Prostate gland (tissue), 2 donors: ENCODE measurements at regions not wholly inside any gene's neighbourhood (a gene's known extent, or its start where the extent isn't known, plus 50 kb on each side); places are given as distances from the start of the nearest gene placed in this dataset.

Source experiments
- DNase-seq: peaks from one replicate; pipeline ENCODE4 v3.0.0-alpha.2; 2019; ENCODE audit warnings: low spot score
- H3K27ac ChIP-seq, 2 donors: fragments of 200-600 bp; sonication (generic); 2 replicates each; pipeline ENCODE4 v1.5.1; 2017 to 2019
- H3K27me3 ChIP-seq: fragments of 200-600 bp; sonication (generic); replicated peaks from 2 replicates; pipeline ENCODE4 v1.5.1; 2019; ENCODE audit not compliant: insufficient read depth
- H3K36me3 ChIP-seq, 2 donors: fragments of 200-600 bp; sonication (generic); 1 replicate in 1 of 2; 2 replicates in 1 of 2; pipeline versions ENCODE4 v1.5.1 to v1.8.1; 2017 to 2019
- H3K4me1 ChIP-seq: fragments of 200-600 bp; sonication (generic); replicated peaks from 2 replicates; pipeline ENCODE4 v1.5.1; 2019
- H3K4me3 ChIP-seq, 2 donors: fragments of 200-600 bp; sonication (generic); 2 replicates each; pipeline ENCODE4 v1.5.1; 2017 to 2019
- H3K9me3 ChIP-seq: fragments of 200-600 bp; sonication (generic); 2 replicates; pipeline ENCODE4 v1.5.1; 2017
- CTCF ChIP-seq, 4 experiments: fragments of 200-600 bp in 2 of 4; fragments of 450-650 bp in 2 of 4; sonication (generic) in 2 of 4; IDR thresholded peaks; 1 replicate in 3 of 4; 2 replicates in 1 of 4; pipeline ENCODE4 v1.5.1; 2016 to 2019; ENCODE audit warnings: antibody characterized with exemption in 4 of 4, mild to moderate bottlenecking in 2 of 4, moderate library complexity in 2 of 4
- POLR2A ChIP-seq: fragments of 450-650 bp; IDR thresholded peaks from one replicate; pipeline ENCODE4 v1.6.1; 2016; ENCODE audit warnings: antibody characterized with exemption, mild to moderate bottlenecking
- POLR2AphosphoS5 ChIP-seq: sonication (generic); formaldehyde crosslinking; IDR thresholded peaks from one replicate; pipeline ENCODE4 v1.6.1; 2017; ENCODE audit warnings: antibody characterized with exemption
- WGBS: methylation state at CpG from one replicate; pipeline ENCODE4 v1.1.5; 2018; 5-methylcytosine and 5-hydroxymethylcytosine counted together
- intact Hi-C: fragments of 100-400 bp; cut with DNase I; formaldehyde crosslinking; loops from one replicate; pipeline ENCODE4 v1.14.2; 2022

DNA sequence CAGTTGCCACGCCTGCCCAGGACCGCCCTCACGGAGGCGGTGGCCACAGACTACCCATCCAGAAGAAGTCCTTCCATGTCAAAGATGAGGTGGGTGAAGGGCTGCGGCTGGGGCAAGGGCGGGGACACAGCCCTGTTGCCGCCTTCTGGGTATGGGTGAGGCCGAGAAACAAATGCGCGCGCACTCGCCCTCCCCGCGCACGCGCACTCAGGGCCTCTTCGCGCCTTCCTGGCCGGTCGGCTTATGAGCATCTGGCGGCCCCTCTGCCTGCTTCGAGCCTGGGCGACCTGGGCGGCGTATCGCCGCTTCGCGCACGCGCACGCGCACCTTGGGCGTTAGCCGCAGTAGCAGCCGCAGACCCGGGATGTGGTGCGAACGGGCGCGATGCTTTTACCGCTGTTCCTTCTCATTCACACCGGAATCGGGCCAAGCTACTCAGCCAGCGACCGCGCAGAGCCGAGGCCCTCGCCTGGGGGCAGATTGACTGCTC lies 931.7 kb downstream of the NLGN4Y start:
- Histone ChIP-seq H3K4me3 (peak overlapping the region; percentile 28 to 35), H3K27me3 (no peaks in the 10 kb centered on the region), H3K9me3 (no peaks in the 10 kb centered on the region), H3K27ac (peak overlapping the region; percentile 65 to 75), H3K4me1 (no peaks in the 10 kb centered on the region), H3K36me3 (no peaks in the 10 kb centered on the region)
- intact Hi-C loops = no loop called here
- no peak for TF ChIP-seq POLR2A
- TF ChIP-seq POLR2AphosphoS5 = peak; percentile 62
- 42% methylated on average over 44 of the region's 49 CpGs for WGBS
- peak; percentile 80 for DNase-seq

- no peak for DNase-seq
- WGBS = 72% methylated on average over 18 of the region's 21 CpGs
- TF ChIP-seq POLR2AphosphoS5 (no peak), CTCF (IDR thresholded peaks at IDR 0.05) (no peak), POLR2A (no peak)
- H3K27ac ChIP-seq = no peak overlapping the region
- no peaks in the 10 kb centered on the region for H3K36me3 ChIP-seq
- peak overlapping the region; percentile 28 to 35 for H3K4me3 ChIP-seq
- H3K4me1 ChIP-seq = no peaks in the 10 kb centered on the region
- no peaks in the 10 kb centered on the region for H3K9me3 ChIP-seq
- intact Hi-C loops = no loop called here
- no peaks in the 10 kb centered on the region for H3K27me3 ChIP-seq
These were observed 932.2 kb downstream of the NLGN4Y start for GRCh38 chrY:15456491-15456890.

GRCh38 chrY:15457682-15458081 lies 933.4 kb downstream of the NLGN4Y start:
- 90% methylated on average over 3 of the region's 3 CpGs for WGBS
- Histone ChIP-seq H3K27me3 (no peaks in the 10 kb centered on the region), H3K4me3 (no peak overlapping the region), H3K9me3 (no peaks in the 10 kb centered on the region), H3K27ac (no peak overlapping the region), H3K4me1 (no peaks in the 10 kb centered on the region), H3K36me3 (no peaks in the 10 kb centered on the region)
- intact Hi-C loops = no loop called here
- TF ChIP-seq CTCF (IDR thresholded peaks at IDR 0.05) = no peak
- no peak for TF ChIP-seq POLR2AphosphoS5
- TF ChIP-seq POLR2A = no peak
- no peak for DNase-seq

DNA sequence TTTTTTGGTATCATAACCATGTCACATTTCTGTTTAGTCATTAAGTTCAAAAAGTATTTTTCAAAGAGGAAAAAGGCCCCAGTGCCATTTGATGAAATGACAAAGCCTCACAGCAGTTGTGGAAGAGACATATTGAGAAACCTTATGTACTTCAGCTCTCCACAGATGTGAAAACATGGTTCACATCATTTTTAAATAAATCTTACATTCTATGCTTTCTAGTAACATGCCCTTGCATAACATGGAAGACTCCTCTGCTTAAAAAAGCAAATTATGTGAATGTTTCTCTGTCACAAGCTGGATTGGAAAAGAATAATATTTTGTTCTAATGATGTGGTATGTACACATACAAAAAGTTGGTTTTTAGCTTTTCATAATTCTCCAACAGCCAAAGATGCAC lies 934.1 kb downstream of the NLGN4Y start:
- Histone ChIP-seq H3K27me3 (no peaks in the 10 kb centered on the region), H3K9me3 (no peaks in the 10 kb centered on the region), H3K36me3 (no peaks in the 10 kb centered on the region), H3K4me3 (no peak overlapping the region), H3K4me1 (no peaks in the 10 kb centered on the region), H3K27ac (no peak overlapping the region)
- intact Hi-C loops = no loop called here
- DNase-seq = no peak
- TF ChIP-seq POLR2A (no peak), CTCF (IDR thresholded peaks at IDR 0.05) (no peak), POLR2AphosphoS5 (no peak)

DNA sequence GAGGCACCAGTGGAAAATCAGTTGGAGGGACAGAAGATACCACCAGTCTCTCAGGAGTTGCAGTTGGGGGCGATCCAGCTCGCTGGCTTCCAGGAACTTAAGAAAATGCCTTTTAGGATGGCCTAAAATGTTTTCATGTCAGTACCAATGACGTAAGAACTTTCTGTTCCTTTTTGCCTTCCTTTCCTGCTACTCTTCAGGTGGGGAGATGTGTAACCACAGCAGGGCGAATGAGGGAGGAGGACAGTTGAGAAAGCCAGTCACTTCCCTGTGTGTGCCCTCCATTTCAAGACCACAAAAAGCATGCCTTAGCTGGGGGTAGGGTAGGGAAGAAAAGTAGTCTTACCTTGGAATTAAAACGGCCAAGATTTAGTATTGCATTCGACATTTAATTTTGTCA lies 941.6 kb downstream of the NLGN4Y start:
- 91% methylated on average over 6 of the region's 6 CpGs for WGBS
- DNase-seq = no peak
- H3K9me3 ChIP-seq = no peaks in the 10 kb centered on the region
- intact Hi-C loops = no loop called here
- no peak overlapping the region for H3K4me3 ChIP-seq
- H3K36me3 ChIP-seq = no peaks in the 10 kb centered on the region
- no peaks in the 10 kb centered on the region for H3K4me1 ChIP-seq
- no peak for TF ChIP-seq CTCF (IDR thresholded peaks at IDR 0.05)
- no peak for TF ChIP-seq POLR2AphosphoS5
- no peak for TF ChIP-seq POLR2A
- no peaks in the 10 kb centered on the region for H3K27me3 ChIP-seq
- no peak overlapping the region for H3K27ac ChIP-seq
